Epidermal melanocyte (primary cell): ENCODE measurements at regions not wholly inside any gene's neighbourhood (a gene's known extent, or its start where the extent isn't known, plus 50 kb on each side); places are given as distances from the start of the nearest gene placed in this dataset.

ENCODE experiments used
- DNase-seq: peaks from one replicate; pipeline ENCODE4 v3.0.0; 2011; ENCODE audit warnings: low spot score; ENCODE audit not compliant: insufficient read length

DNA sequence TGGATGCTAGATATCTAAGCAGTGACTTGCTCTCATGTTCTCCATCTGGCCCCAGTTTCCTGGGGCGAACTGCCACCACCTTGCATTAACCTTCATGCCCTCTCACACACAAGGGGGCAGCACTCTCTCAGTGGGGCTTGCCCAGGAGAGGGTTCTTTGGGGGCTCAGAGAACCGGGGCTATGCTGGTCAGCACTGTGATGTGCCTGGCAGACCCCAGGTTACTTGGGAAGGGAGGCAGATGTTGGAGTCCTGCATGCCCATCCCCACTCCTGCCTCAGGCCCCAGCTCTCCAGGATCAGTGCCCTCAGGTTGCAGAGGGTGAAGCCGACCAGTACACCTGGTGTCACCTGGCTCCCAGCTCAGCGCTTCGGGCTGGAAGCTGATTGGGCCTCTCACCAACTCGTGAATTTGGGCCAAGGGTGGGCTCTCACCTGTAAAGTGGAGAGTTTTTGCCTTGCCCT lies 396.2 kb upstream of the HS6ST1 start:
- DNase-seq: no peak

- no peak for DNase-seq
Observed at GRCh38 chr2:128715360-128715759, 396.7 kb upstream of the HS6ST1 start.

DNA sequence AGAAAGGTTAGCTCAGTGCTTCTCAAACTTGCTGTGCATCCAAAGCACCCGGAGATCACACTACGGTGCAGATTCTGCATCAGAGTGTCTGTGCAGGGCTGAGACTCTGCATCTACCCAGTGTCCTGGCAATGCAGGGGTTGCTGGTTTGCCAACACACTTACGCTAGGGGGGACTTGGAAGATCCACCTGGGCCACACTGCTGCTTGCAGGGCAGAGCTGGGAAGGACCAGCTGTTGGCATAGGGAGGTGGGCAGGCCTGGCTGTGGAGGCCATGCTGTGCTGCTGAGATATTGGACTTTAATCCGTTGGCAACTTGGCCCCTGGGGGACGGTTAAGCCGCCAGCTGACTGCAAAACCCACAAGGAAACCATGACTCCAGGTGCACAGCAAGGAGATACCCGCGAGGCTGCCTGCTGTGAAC lies 397.6 kb upstream of the HS6ST1 start:
- DNase-seq: no peak

DNA sequence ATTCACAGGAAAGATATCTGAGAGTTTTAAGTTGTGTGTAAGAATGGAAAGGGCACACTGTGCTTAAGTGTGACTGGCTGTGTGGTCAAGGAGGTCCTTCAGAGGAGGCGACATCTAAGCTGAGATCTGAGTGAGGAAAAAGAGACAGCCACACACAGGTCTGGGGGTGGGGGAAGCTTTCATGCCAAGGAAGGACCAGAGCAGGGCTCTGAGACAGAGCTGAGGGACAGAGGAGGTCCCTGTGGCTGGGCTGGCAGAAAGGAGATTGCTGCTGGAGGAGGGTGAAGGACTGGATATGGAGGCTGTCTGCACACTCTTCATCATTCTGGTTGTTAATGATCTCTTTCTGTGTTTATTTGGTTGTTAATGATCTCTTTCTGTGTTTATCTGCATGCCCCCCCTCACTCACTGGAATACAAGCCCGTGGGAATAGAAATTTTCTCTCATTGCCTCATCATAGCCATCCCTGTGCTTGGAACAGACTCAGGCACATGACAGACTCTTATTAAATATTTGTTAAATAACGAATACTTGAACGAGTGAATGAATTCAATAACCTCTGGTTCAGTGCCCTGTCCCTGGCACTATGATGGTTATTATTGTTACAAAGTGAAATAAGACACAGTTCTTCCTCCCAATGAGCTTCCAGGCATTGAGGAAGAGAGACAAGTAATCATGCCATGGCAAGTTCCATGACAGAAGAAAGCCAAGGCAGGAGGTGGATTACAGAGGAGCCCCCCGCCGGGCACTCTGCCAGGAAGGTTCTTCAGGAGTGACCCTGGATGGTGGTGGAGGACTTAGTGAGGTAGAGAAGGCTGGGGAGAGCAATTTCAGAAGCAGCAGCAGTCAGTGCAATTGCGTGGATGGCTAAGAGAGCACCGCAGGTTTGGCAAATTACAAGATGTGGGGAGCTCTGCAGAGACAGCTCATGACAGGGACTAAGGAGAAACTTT lies 399.4 kb upstream of the HS6ST1 start:
- DNase-seq: no peak

GRCh38 chr2:128720080-128721022 lies 401.7 kb upstream of the HS6ST1 start:
- DNase-seq: no peak

DNA sequence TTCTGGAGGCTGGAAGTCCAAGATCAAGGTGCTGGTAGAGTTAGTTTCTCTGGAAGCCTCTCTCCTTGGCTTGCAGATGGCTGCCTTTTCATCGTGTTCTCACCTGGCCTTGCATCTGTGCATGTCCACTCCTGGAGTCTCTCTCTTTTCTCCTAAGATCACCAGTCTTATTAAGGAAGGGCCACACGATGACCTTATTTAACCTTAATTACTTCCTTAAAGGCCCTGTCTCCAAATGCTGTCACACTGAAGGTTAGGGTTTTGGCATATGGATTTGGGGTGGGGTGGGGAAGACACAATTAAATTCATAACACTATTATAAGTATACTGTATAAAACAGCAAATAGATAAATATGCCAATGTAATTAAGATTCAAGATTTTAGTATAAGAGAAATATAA lies 402.4 kb upstream of the HS6ST1 start:
- DNase-seq: no peak

GRCh38 chr2:128722489-128722888 lies 403.8 kb upstream of the HS6ST1 start:
- no peak for DNase-seq

- no peak for DNase-seq
Observed at GRCh38 chr2:128724547-128724946, 405.9 kb upstream of the HS6ST1 start.

GRCh38 chr2:128724972-128725371 lies 406.3 kb upstream of the HS6ST1 start:
- no peak for DNase-seq

GRCh38 chr2:128726236-128726635 lies 407.6 kb upstream of the HS6ST1 start:
- DNase-seq: no peak

DNA sequence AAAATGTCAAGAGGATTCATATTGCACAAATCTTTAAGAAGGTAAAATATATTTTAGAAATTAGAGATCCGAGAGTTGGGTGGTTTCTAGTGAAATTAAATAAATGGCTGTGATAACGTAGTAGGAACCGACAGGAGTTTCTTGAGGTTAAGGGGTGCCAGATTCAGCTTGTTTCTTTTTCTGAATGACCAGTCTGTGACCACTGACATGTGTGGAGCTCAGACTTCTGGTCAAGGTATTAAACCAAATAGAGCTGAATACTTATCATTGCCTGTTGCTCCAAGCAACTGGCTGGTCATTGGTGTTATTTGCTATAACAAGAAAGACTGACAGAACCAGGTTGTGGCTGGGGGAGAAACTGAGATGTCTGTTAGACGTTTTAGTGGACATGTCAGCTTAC lies 408.2 kb upstream of the HS6ST1 start:
- no peak for DNase-seq

DNA sequence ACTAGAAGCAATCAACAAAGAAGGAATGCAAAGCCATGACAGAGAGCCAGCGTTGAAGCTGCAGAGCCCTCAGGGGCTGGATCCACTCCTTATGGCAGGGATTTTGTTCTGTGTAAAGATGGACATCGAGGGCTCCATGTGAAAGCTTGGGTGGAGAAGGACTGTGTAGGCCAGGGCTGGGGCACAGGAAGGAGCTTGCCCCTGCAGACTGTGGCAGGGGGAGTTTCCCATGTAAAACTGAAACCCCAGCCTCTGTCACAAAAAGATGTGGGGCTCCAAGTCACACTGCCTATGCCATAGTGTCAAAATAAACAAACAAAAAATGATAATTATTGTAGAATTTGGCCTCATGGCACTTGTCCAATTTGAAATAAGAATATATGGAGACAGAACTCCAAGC lies 408.7 kb upstream of the HS6ST1 start:
- no peak for DNase-seq

GRCh38 chr2:128727914-128728313 lies 409.2 kb upstream of the HS6ST1 start:
- DNase-seq: no peak

DNA sequence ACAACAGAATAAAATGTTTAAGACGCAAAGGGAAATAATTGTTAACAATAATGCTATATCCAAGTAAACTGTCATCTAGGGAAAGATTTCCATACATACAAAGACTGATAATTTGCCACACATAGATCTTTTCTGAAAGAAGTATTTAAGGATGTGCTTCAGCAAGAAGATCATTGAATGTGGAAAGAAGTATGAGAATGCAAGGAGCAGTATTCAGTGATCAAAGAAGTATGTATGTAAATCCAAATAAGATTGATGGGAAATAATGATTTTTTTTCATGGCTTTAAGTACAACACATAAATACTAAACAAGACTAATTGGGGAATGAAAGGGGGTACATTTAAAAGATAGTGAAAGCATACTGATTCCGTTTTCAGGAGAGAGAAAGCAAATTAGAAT lies 410.4 kb upstream of the HS6ST1 start:
- DNase-seq: no peak

- no peak for DNase-seq
Observed at GRCh38 chr2:128731994-128732650, 413.5 kb upstream of the HS6ST1 start.

DNA sequence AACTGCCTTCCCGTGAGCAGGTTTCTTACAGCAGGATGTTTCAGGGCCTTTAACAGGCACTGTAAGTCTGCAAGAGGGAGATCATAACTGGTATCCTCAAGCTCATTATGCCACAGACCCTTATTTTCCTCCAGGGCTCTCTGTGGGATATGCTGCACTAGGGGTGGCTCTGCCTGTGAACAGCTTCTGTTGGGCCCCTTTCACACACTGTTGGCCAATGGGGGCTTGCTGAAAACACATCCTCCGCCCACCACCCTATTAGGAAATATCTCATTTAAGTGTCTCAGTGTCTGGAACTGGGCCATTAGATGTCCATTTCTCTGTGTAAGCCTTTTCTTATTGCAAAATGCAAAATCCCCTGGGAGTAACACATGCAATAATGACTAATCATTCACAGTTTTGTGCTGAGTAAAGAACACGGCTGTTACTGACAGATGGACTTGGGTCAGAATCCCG lies 414.3 kb upstream of the HS6ST1 start:
- DNase-seq: no peak

GRCh38 chr2:128733450-128733849 lies 414.8 kb upstream of the HS6ST1 start:
- no peak for DNase-seq

DNA sequence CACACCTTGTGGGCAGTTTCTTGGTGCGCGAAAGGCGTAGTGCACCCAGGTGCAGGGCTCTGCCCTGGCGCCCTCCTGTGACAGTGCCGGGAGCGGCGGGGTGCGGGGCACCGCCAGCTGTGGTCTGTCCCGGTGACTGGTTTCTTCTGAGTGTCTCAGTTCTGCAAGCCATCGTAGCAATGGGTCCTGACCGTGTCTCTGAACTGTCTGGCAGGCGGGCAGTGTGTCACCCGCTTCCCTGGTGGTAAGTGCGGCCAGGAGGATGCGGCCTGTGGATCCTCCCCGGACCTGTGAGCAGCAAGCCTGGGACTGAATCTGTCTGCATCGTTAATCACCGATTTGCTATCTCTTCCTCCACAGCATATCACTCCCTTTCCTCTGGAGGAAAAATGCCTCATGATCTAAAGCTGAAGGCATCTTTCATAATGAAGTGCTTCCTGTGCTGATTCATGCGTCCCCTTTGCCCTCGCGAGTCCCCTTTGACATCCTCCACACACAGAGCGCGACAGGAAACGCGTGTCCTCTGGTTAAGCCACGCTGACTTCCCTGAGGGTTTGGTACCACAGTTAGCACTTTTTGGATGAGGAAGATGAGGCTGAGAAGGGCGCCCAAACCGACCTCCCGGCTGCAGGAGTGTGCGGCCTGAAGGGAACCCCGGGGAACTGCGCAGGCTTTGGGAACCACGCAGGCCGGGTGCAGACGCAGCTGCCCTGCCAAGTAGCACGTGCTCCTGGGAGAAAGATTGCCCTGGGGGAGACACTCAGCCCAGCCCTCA lies 416.0 kb upstream of the HS6ST1 start:
- no peak for DNase-seq

GRCh38 chr2:128735296-128735960 lies 416.8 kb upstream of the HS6ST1 start:
- no peak for DNase-seq

DNA sequence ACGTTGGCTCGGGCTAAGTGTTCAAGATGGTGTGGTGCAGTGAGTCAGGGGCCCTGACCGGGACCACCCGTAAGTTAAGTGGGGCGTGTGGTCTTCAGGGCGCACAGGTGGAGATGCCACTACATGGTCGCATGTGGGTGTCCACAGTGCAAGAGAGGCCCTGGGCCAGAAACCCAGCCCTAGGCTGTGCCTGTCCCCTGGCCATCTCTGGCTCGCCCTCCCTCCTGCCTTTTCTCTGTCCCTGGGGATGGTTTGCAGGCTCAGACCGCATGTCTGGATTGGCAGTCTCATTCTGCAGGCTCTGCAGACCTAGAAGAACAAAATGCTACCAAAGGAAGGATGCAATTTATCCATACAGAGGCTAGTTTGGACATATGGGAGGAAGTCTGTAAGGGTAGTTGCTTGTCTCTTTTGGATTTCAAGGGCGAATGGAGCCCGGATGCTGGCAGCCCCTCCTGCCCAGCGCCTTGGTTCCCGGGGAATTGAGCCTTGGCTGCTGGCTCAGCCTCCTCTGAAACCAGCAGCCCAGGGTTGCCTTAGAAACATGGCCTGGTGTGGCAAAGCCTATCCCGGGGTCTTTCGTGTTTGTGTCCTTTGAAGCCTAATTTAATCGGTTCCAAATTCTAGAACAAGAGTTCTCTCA lies 417.5 kb upstream of the HS6ST1 start:
- no peak for DNase-seq
